Kidney (tissue), 13 donors: ENCODE measurements at regions not wholly inside any gene's neighbourhood (a gene's known extent, or its start where the extent isn't known, plus 50 kb on each side); places are given as distances from the start of the nearest gene placed in this dataset.

ENCODE experiments used
- DNase-seq, 5 donors: peaks; one replicate each; pipeline ENCODE4 v3.0.0-alpha.2; 2013 to 2020
- FAIRE-seq: peaks from 2 replicates; lab custom pipeline; 2012; peaks lifted over from hg19 to GRCh38; lab: Jason Lieb, UNC
- H3K27ac ChIP-seq, 2 donors: one replicate each; pipeline ENCODE4 v1.7.0; 2013; ENCODE audit warnings: low read depth in 2 of 2, low read length in 2 of 2, inconsistent platforms in 1 of 2
- H3K27me3 ChIP-seq: one replicate; pipeline ENCODE4 v1.7.1; 2013; ENCODE audit warnings: low read length, inconsistent platforms; ENCODE audit not compliant: control insufficient read depth, insufficient read depth
- H3K36me3 ChIP-seq, 3 donors: one replicate each; pipeline versions ENCODE4 v1.7.0 to v1.7.1; 2013; ENCODE audit warnings: low read length in 3 of 3, control low read depth in 1 of 3, inconsistent platforms in 1 of 3; ENCODE audit not compliant: insufficient read depth in 3 of 3, control insufficient read depth in 2 of 3
- H3K4me1 ChIP-seq, 3 donors: one replicate each; pipeline versions ENCODE4 v1.7.0 to v1.7.1; 2013; ENCODE audit warnings: low read length in 3 of 3, inconsistent platforms in 1 of 3, low read depth in 1 of 3; ENCODE audit not compliant: control insufficient read depth in 2 of 3, insufficient read depth in 2 of 3
- H3K4me3 ChIP-seq, 3 donors: one replicate each; pipeline versions ENCODE4 v1.7.0 to v1.8.1; 2013; ENCODE audit warnings: low read length in 3 of 3, control low read depth in 1 of 3, inconsistent platforms in 1 of 3
- H3K9ac ChIP-seq, 3 donors: one replicate each; pipeline versions ENCODE4 v1.7.0 to v1.7.1; 2013; ENCODE audit warnings: low read length in 3 of 3, control low read depth in 1 of 3, inconsistent platforms in 1 of 3
- H3K9me3 ChIP-seq, 3 donors: one replicate each; pipeline versions ENCODE4 v1.7.0 to v1.7.1; 2013; ENCODE audit warnings: low read length in 3 of 3, control low read depth in 1 of 3, inconsistent platforms in 1 of 3; ENCODE audit not compliant: control insufficient read depth in 2 of 3, insufficient read depth in 1 of 3
- intact Hi-C: fragments of 100-400 bp; cut with DNase I; formaldehyde crosslinking; loops from one replicate; pipeline ENCODE4 v1.11.1; 2022
- TF ChIP-seq, protein P1 (sequence below): IDR thresholded peaks from 3 replicates; pipeline ENCODE4 v1.5.1; 2012; ENCODE audit warnings: mild to moderate bottlenecking, moderate library complexity, borderline replicate concordance; ENCODE audit not compliant: insufficient read depth; ENCODE audit errors: extremely low read depth
- donor health status: control.
- donor health status: control.
- donor health status: control.
- donor health status: control.
- donor health status: control.
- donor health status: DM: yes; HTN: yes; CAD: no.
- donor health status: Normal renal cell carcinoma (clear cell type).

DNA sequence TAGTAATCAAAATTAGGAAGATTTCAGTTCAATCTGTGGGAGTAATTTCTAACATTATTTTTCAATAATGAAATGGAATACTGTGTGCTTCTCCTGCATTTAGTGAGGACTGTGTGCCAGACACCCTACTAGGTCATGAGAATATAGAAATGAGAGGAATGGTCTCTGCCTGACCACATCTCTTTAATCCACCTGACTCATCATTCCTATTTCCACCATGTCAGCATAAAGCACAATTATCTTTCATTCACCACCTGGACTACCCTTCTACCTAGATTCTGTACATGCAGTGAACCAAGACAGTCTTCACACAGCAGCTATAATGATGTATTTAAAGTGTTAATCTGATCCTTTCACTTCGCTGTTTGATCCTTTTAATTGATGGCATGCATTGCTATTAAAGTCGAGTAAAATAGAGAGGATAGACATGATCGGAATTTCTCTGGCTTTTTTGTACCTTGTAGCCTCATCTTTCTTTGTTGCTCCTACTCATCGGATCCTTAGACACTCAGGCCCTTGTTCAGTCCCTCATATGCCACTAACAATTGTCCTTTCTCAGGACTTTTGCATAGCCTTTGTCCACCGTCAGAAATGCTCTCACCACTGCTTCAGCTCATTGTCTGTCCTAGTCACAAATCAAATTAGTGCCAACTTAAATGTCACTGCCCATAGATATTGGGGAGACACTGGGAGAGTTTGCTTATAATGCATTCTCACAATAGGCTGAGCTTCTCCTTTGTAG is 1037.1 kb downstream of the REEP3 start:
- no peaks in the 10 kb centered on the region for H3K27me3 ChIP-seq
- no peaks in the 10 kb centered on the region for H3K36me3 ChIP-seq
- no peak overlapping the region for H3K27ac ChIP-seq
- FAIRE-seq = no peak
- no peaks in the 10 kb centered on the region for H3K4me1 ChIP-seq
- no peak overlapping the region for H3K9ac ChIP-seq
- no peaks in the 10 kb centered on the region for H3K9me3 ChIP-seq
- H3K4me3 ChIP-seq = no peak overlapping the region
- intact Hi-C loops = no loop called here
- TF ChIP-seq, protein P1, sequence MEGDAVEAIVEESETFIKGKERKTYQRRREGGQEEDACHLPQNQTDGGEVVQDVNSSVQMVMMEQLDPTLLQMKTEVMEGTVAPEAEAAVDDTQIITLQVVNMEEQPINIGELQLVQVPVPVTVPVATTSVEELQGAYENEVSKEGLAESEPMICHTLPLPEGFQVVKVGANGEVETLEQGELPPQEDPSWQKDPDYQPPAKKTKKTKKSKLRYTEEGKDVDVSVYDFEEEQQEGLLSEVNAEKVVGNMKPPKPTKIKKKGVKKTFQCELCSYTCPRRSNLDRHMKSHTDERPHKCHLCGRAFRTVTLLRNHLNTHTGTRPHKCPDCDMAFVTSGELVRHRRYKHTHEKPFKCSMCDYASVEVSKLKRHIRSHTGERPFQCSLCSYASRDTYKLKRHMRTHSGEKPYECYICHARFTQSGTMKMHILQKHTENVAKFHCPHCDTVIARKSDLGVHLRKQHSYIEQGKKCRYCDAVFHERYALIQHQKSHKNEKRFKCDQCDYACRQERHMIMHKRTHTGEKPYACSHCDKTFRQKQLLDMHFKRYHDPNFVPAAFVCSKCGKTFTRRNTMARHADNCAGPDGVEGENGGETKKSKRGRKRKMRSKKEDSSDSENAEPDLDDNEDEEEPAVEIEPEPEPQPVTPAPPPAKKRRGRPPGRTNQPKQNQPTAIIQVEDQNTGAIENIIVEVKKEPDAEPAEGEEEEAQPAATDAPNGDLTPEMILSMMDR = no peak
- no peak for DNase-seq

DNA sequence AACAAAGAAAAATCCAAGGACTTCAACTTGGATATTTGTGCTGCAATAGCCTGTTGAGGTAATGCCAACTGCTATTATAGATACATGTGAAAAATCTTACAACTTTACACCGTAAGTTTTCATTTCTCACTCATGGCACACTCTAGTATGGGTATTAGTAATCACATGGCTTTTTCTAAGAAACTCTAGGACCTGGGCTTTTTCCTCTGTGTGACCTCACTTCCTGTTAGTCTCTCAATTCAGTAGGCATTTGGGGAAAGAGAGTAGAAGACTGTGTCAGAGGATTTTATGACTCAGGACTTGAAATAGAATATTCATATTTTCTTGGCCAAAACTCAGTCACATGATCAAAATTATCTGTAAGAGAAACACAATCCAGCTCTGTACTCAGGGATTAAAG is 1049.9 kb downstream of the REEP3 start:
- intact Hi-C loops = no loop called here

DNA sequence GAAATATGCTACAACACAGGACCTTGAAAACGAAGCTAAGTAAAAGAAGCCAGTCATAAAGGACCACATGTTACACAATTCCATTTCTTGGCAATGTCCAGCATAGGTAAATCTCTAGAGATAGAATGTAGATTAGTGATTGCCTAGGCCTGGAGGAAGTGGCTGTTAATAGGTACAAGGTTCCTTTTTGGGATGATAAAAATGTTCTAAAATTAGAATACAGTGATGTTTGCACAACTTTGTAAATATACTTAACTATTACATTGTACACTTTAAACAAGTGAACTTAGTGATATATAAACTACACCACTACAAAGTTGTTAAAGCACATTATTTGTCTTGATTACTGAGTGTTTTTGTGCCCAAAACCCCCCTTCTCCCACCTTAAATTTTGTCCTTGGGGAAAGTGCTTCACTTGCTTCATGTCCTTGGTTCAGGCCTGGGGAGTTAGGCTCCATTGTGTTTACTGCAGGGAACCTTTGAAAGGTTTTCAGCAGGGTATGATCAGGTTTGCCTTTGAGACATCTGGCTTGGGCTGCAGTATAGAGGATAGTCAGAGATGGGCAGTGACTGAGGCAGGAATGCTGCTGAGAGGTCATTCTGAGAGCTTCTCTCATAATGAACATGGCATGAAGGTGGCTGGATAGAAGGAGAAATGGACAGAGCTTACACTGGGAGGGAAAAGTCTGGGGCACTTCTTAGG is 1052.6 kb downstream of the REEP3 start:
- Histone ChIP-seq H3K4me1 (no peaks in the 10 kb centered on the region), H3K4me3 (no peak overlapping the region), H3K27ac (no peak overlapping the region), H3K27me3 (no peaks in the 10 kb centered on the region), H3K9me3 (no peaks in the 10 kb centered on the region), H3K9ac (no peak overlapping the region), H3K36me3 (no peaks in the 10 kb centered on the region)
- TF ChIP-seq, protein P1 = no peak
- DNase-seq (no peak), FAIRE-seq (no peak)
- intact Hi-C loops = no loop called here

More for the DNA sequence above, 1049.9 kb downstream of the REEP3 start:
- FAIRE-seq = no peak
- DNase-seq = no peak
- TF ChIP-seq, protein P1 = no peak
- Histone ChIP-seq H3K9me3 (no peaks in the 10 kb centered on the region), H3K27ac (no peak overlapping the region), H3K4me3 (no peak overlapping the region), H3K27me3 (no peaks in the 10 kb centered on the region), H3K36me3 (no peaks in the 10 kb centered on the region), H3K9ac (no peak overlapping the region), H3K4me1 (no peaks in the 10 kb centered on the region)
